T-cell (primary cell): ENCODE measurements at regions not wholly inside any gene's neighbourhood (a gene's known extent, or its start where the extent isn't known, plus 50 kb on each side); places are given as distances from the start of the nearest gene placed in this dataset.
A peak's percentile ranks its signal among the peaks of the same experiment; 100 is the strongest.

Source experiments
- ATAC-seq, 4 experiments: fragments of 200-7000 bp in 3 of 4; fragments of 150-1000 bp in 1 of 4; cut with Tn5 transposase; replicated peaks in 1 of 4; 1 replicate in 3 of 4; 2 replicates in 1 of 4; pipeline ENCODE4 v1.10.0; 2021; ENCODE audit warnings: moderate library complexity in 3 of 4, mild to moderate bottlenecking in 2 of 4, moderate number of reproducible peaks in 1 of 4
- CTCF ChIA-PET, 2 donors: fragments of 300-600 bp; sonication (Branson Sonifier 250); formaldehyde crosslinking; loops; one replicate each; lab custom pipeline; 2022; ENCODE audit warnings: antibody characterized with exemption in 2 of 2; lab: Charles Lee
- POLR2A ChIA-PET, 2 donors: fragments of 300-600 bp; sonication (Branson Sonifier 250); formaldehyde crosslinking; loops; one replicate each; lab custom pipeline; 2022; ENCODE audit warnings: antibody characterized with exemption in 2 of 2; lab: Charles Lee
- DNase-seq, 35 experiments: peaks; one replicate each; pipeline versions ENCODE4 v3.0.0 to v3.0.0-alpha.2; 2013 to 2023
- H3K27ac ChIP-seq: one replicate; pipeline ENCODE4 v1.5.1; 2013; ENCODE audit warnings: low read length
- H3K27me3 ChIP-seq, 2 experiments: replicated peaks in 1 of 2; 1 replicate in 1 of 2; 2 replicates in 1 of 2; pipeline versions ENCODE4 v1.6.1 to v1.7.0; 2013; ENCODE audit warnings: low read length in 1 of 2, mixed read lengths in 1 of 2; ENCODE audit not compliant: control insufficient read depth in 2 of 2, insufficient read depth in 2 of 2; ENCODE audit errors: extremely low read depth in 1 of 2
- H3K36me3 ChIP-seq, 2 donors: 1 replicate in 1 of 2; 2 replicates in 1 of 2; pipeline versions ENCODE4 v1.6.1 to v1.7.0; 2013; ENCODE audit warnings: low read length in 1 of 2; ENCODE audit not compliant: control insufficient read depth in 2 of 2, insufficient read depth in 1 of 2; ENCODE audit errors: extremely low read depth in 1 of 2
- H3K4me1 ChIP-seq, 2 experiments: 1 replicate in 1 of 2; 2 replicates in 1 of 2; pipeline versions ENCODE4 v1.6.1 to v1.7.0; 2013; ENCODE audit warnings: low read length in 2 of 2, mixed read lengths in 1 of 2; ENCODE audit not compliant: insufficient read depth in 2 of 2, control insufficient read depth in 1 of 2; ENCODE audit errors: extremely low read depth in 1 of 2
- H3K4me3 ChIP-seq, 2 donors: 1 replicate in 1 of 2; 2 replicates in 1 of 2; pipeline versions ENCODE4 v1.5.1 to v1.7.0; 2013; ENCODE audit warnings: mild to moderate bottlenecking in 2 of 2, low read length in 1 of 2, moderate library complexity in 1 of 2; ENCODE audit not compliant: control insufficient read depth in 1 of 2; ENCODE audit errors: extremely low read depth in 1 of 2
- H3K9me3 ChIP-seq: 2 replicates; pipeline ENCODE4 v1.7.0; 2013
- H3K27ac Mint-ChIP-seq, 2 donors: one replicate each; pipeline ENCODE4 v1.8.0; 2020 to 2021; ENCODE audit warnings: mild to moderate bottlenecking in 2 of 2, mixed read lengths in 2 of 2
- H3K27me3 Mint-ChIP-seq, 2 donors: one replicate each; pipeline ENCODE4 v1.8.0; 2021 to 2022; ENCODE audit warnings: mixed read lengths in 2 of 2
- H3K36me3 Mint-ChIP-seq: one replicate; pipeline ENCODE4 v1.8.0; 2021; ENCODE audit warnings: mixed read lengths
- H3K4me1 Mint-ChIP-seq, 3 donors: one replicate each; pipeline ENCODE4 v1.8.0; 2020 to 2022; ENCODE audit warnings: mixed read lengths in 3 of 3, mild to moderate bottlenecking in 1 of 3
- H3K4me3 Mint-ChIP-seq, 3 donors: one replicate each; pipeline ENCODE4 v1.8.0; 2020 to 2022; ENCODE audit warnings: mild to moderate bottlenecking in 3 of 3, mixed read lengths in 3 of 3, moderate library complexity in 3 of 3
- H3K9me3 Mint-ChIP-seq, 3 donors: one replicate each; pipeline ENCODE4 v1.8.0; 2020 to 2022; ENCODE audit warnings: mixed read lengths in 3 of 3
- WGBS: methylation state at CpG from one replicate; pipeline ENCODE4 v1.1.5; 2013; ENCODE audit warnings: missing lambda C conversion rate; ENCODE audit not compliant: insufficient coverage; 5-methylcytosine and 5-hydroxymethylcytosine counted together

GRCh38 chr18:45448871-45449270 lies 166.4 kb upstream of the SLC14A2 start:
- CTCF ChIA-PET = interaction anchor here in 1 of 2 donors (0.6 kb wide), 1 partner anchor 79 kb away, joined by 4 read pairs; no protein-coding TSS in a partner anchor
- no peaks in the 10 kb centered on the region for H3K4me1 Mint-ChIP-seq
- peaks cover 1 to 13% of the 10 kb centered on the region in 2 donors for H3K27me3 Mint-ChIP-seq
- H3K4me3 ChIP-seq = no peak overlapping the region
- no peak for DNase-seq
- no peaks in the 10 kb centered on the region for H3K4me1 ChIP-seq
- no peaks in the 10 kb centered on the region for H3K36me3 Mint-ChIP-seq
- no peak overlapping the region for H3K27ac Mint-ChIP-seq
- WGBS = 87% methylated on average over 2 of the region's 2 CpGs
- H3K36me3 ChIP-seq = no peaks in the 10 kb centered on the region
- H3K27me3 ChIP-seq = peaks cover 0 to 2% of the 10 kb centered on the region in 2 experiments
- H3K4me3 Mint-ChIP-seq = no peak overlapping the region
- no peak overlapping the region for H3K27ac ChIP-seq
- no peaks in the 10 kb centered on the region for H3K9me3 ChIP-seq
- H3K9me3 Mint-ChIP-seq = no peaks in the 10 kb centered on the region
- POLR2A ChIA-PET = no interaction called here
- ATAC-seq = no peak

- Mint-ChIP-seq H3K27ac (no peak overlapping the region), H3K9me3 (no peaks in the 10 kb centered on the region), H3K27me3 (peaks cover 3 to 14% of the 10 kb centered on the region in 2 donors), H3K4me3 (no peak overlapping the region), H3K4me1 (no peaks in the 10 kb centered on the region), H3K36me3 (no peaks in the 10 kb centered on the region)
- WGBS = 65% methylated on average over 5 of the region's 10 CpGs
- no peaks in the 10 kb centered on the region for H3K9me3 ChIP-seq
- H3K4me3 ChIP-seq = no peak overlapping the region
- ChIA-PET CTCF (no interaction called here), POLR2A (no interaction called here)
- no peaks in the 10 kb centered on the region for H3K4me1 ChIP-seq
- H3K27ac ChIP-seq = no peak overlapping the region
- H3K36me3 ChIP-seq = no peaks in the 10 kb centered on the region
- DNase-seq = no peak
- ATAC-seq = no peak
- H3K27me3 ChIP-seq = peaks cover 0 to 2% of the 10 kb centered on the region in 2 experiments
Observed at GRCh38 chr18:45449418-45450227, 165.7 kb upstream of the SLC14A2 start.

DNA sequence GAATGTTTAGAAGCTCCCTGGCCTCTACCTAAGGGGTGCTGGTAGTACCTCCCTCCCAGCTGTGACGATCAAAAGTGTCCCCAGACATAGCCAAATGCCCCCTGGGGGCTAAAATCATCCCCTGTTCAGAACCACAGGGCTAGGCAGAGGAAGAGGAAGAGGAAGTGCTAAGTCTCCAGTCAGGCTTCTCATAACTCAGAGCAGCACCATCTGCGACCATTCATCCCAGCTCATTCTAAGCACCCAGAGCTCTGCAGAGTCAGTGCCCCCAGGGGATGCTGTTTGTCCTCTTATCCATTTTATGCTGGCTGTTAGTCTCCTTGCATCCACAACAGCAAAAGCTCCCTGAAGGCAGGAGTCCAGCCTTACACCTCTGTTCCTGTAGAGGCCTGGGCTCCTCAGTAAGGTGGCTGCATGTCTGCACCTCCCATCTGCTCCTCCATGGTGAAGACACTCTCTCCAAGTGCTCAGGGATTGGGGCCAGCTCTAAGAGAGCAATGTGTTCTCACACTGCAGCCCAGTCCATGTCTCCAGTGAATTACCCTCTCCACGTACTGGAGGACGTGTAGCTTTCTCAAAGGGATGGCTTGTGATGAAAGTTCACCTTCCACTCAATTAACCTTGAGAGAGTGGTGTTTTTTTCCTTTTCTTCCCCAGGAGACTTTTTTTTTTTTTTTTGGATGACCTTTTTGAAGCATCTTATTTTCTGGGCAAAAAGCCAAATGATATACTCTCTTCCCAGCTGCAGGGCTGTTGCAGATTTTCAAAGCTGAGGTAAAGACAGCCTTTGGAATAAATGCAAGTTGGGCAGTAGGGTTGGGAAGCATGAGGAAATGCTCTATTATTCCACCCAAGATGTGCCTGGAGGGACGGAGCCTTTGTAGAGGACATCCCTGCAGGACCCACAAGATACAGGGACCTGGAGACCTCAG lies 158.9 kb upstream of the SLC14A2 start:
- Mint-ChIP-seq H3K4me1 (no peaks in the 10 kb centered on the region), H3K27ac (no peak overlapping the region), H3K4me3 (no peak overlapping the region), H3K9me3 (peaks cover 0 to 5% (median 0%) of the 10 kb centered on the region in 3 donors), H3K27me3 (peaks cover 15 to 22% of the 10 kb centered on the region in 2 donors), H3K36me3 (no peaks in the 10 kb centered on the region)
- H3K4me1 ChIP-seq = no peaks in the 10 kb centered on the region
- no peak for ATAC-seq
- H3K27ac ChIP-seq = no peak overlapping the region
- peak in 1 of 35 experiments; percentile 9 for DNase-seq
- ChIA-PET CTCF (no interaction called here), POLR2A (no interaction called here)
- no peaks in the 10 kb centered on the region for H3K36me3 ChIP-seq
- no CpG with 5 or more reads among the region's 5 CpGs for WGBS
- peaks cover 0 to 9% of the 10 kb centered on the region in 2 experiments for H3K27me3 ChIP-seq
- H3K4me3 ChIP-seq = no peak overlapping the region
- H3K9me3 ChIP-seq = no peaks in the 10 kb centered on the region

DNA sequence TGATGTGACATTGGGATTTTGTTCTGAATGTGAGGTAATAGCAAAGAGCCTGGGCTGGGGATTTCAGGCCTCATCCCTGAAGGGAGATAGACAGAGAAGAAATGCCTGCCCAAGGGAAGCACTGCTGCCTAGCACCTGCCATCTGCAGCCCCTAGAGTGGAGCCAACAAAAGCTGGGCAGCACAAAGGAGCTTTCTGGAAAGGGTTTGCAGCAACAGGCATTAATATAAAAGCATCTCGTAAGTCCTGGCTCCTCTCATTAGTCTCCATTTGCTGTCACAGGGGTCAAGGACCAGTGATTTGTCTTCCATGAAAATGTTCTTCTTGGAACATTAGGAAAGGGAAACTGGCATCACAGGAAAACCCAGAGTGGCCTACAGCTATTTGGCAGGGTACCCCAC lies 157.2 kb upstream of the SLC14A2 start:
- H3K4me3 ChIP-seq = no peak overlapping the region
- Mint-ChIP-seq H3K36me3 (no peaks in the 10 kb centered on the region), H3K27me3 (peaks cover 20 to 22% of the 10 kb centered on the region in 2 donors), H3K9me3 (peaks cover 0 to 5% (median 0%) of the 10 kb centered on the region in 3 donors), H3K4me3 (no peak overlapping the region), H3K27ac (no peak overlapping the region), H3K4me1 (no peaks in the 10 kb centered on the region)
- ChIA-PET CTCF (no interaction called here), POLR2A (no interaction called here)
- peaks cover 0 to 9% of the 10 kb centered on the region in 2 experiments for H3K27me3 ChIP-seq
- H3K36me3 ChIP-seq = no peaks in the 10 kb centered on the region
- DNase-seq (no peak), ATAC-seq (no peak)
- H3K27ac ChIP-seq = no peak overlapping the region
- no peaks in the 10 kb centered on the region for H3K9me3 ChIP-seq
- H3K4me1 ChIP-seq = no peaks in the 10 kb centered on the region
- 100% methylated on average over 1 of the region's 1 CpG for WGBS

DNA sequence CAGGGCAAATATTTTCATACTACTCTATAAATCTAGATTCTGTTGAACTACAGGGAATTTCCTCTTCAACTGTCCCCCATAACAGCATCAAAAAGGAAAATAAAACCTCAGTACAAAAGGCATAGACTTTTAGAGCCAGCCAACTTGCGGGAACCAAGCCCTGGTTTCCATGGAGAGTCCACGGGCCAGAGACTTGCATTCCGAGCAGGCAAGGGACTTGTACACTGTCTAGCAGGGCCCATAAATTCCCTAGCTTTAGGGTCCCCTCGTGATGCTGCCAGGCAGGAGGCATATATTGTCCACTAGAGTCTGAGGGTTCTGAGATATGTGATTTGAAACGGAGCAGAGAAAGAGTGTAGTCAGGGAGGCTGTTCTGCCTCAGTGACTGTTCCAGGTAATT lies 153.1 kb upstream of the SLC14A2 start:
- Histone ChIP-seq H3K9me3 (no peaks in the 10 kb centered on the region), H3K27me3 (peaks cover 0 to 9% of the 10 kb centered on the region in 2 experiments), H3K27ac (no peak overlapping the region), H3K4me1 (no peaks in the 10 kb centered on the region), H3K4me3 (no peak overlapping the region), H3K36me3 (no peaks in the 10 kb centered on the region)
- Mint-ChIP-seq H3K4me1 (no peaks in the 10 kb centered on the region), H3K4me3 (no peak overlapping the region), H3K36me3 (no peaks in the 10 kb centered on the region), H3K27ac (no peak overlapping the region), H3K9me3 (no peaks in the 10 kb centered on the region), H3K27me3 (peaks cover 13 to 15% of the 10 kb centered on the region in 2 donors)
- ATAC-seq (no peak), DNase-seq (no peak)
- ChIA-PET CTCF (no interaction called here), POLR2A (no interaction called here)
- whole genome bisulfite sequencing = 81% methylated on average over 5 of the region's 5 CpGs

- H3K27me3 Mint-ChIP-seq = peaks cover 8% of the 10 kb centered on the region in 2 donors
- no peak overlapping the region for H3K27ac Mint-ChIP-seq
- ATAC-seq (no peak), DNase-seq (no peak)
- CTCF ChIA-PET = no interaction called here
- H3K27ac ChIP-seq = no peak overlapping the region
- 57% methylated on average over 1 of the region's 6 CpGs for whole genome bisulfite sequencing
- H3K4me1 Mint-ChIP-seq = no peaks in the 10 kb centered on the region
- H3K36me3 ChIP-seq = no peaks in the 10 kb centered on the region
- no peaks in the 10 kb centered on the region for H3K9me3 Mint-ChIP-seq
- no peaks in the 10 kb centered on the region for H3K9me3 ChIP-seq
- no peaks in the 10 kb centered on the region for H3K36me3 Mint-ChIP-seq
- no peak overlapping the region for H3K4me3 ChIP-seq
- H3K4me1 ChIP-seq = no peaks in the 10 kb centered on the region
- POLR2A ChIA-PET = no interaction called here
- H3K4me3 Mint-ChIP-seq = no peak overlapping the region
- peaks cover 0 to 7% of the 10 kb centered on the region in 2 experiments for H3K27me3 ChIP-seq
Observed at GRCh38 chr18:45463451-45463850, 151.8 kb upstream of the SLC14A2 start.
